ENCODE measurements at regions not wholly inside any gene's neighbourhood (a gene's known extent, or its start where the extent isn't known, plus 50 kb on each side); places are given as distances from the start of the nearest gene placed in this dataset.

DNA sequence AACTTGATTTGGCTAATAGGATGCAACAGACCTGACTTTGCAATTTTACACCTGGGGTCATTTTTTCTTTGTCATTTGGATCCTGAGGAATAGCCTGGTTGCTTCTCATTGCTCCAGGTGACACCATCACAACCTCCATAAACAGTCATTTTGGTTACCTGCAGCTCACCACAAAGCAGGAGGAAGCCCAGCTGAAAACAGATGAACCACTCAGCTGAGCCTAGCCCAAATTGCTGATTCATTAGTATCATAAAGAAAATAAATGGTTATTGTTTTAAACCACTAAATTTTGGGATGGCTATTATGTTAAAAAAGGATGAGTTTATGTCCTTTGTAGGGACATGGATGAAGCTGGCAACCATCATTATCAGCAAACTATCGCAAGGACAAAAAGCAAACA lies 841.0 kb upstream of the EEF2KMT start:
- TF ChIP-seq CTCF (IDR thresholded peaks at IDR 0.05) (no peak), EP300 (IDR thresholded peaks at IDR 0.05) (no peak), POLR2AphosphoS5 (IDR thresholded peaks at IDR 0.05) (no peak)
